WTC11 (cell line): ENCODE measurements at regions not wholly inside any gene's neighbourhood (a gene's known extent, or its start where the extent isn't known, plus 50 kb on each side); places are given as distances from the start of the nearest gene placed in this dataset.

Experiments
- ATAC-seq: fragments of 200-7000 bp; cut with Tn5 transposase; 2 replicates; pipeline ENCODE4 v1.10.0; 2021; ENCODE audit warnings: mild to moderate bottlenecking, moderate library complexity
- CTCF ChIA-PET: fragments of 300-600 bp; sonication (Branson Sonifier 250); formaldehyde crosslinking; loops from one replicate; lab custom pipeline; 2021; ENCODE audit warnings: antibody characterized with exemption; lab: Charles Lee
- POLR2A ChIA-PET: fragments of 350-600 bp; sonication (Branson Sonifier 250); formaldehyde crosslinking; loops from one replicate; lab custom pipeline; 2021; ENCODE audit warnings: antibody characterized with exemption; lab: Charles Lee
- DNase-seq: peaks from one replicate; pipeline ENCODE4 v3.0.0; 2021; ENCODE audit warnings: low spot score
- H3K27ac Mint-ChIP-seq: 2 replicates; pipeline ENCODE4 v1.8.0; 2021; ENCODE audit warnings: mixed read lengths
- H3K27me3 Mint-ChIP-seq: 2 replicates; pipeline ENCODE4 v1.8.0; 2021; ENCODE audit warnings: low read depth, mild to moderate bottlenecking, moderate library complexity, mixed read lengths
- H3K36me3 Mint-ChIP-seq: 2 replicates; pipeline ENCODE4 v1.8.0; 2021; ENCODE audit warnings: mixed read lengths
- H3K4me1 Mint-ChIP-seq: 2 replicates; pipeline ENCODE4 v1.8.0; 2022; ENCODE audit warnings: mixed read lengths
- H3K4me3 Mint-ChIP-seq: 2 replicates; pipeline ENCODE4 v1.8.0; 2021; ENCODE audit warnings: mild to moderate bottlenecking, moderate library complexity, mixed read lengths
- H3K9me3 Mint-ChIP-seq: 2 replicates; pipeline ENCODE4 v1.8.0; 2021; ENCODE audit warnings: mixed read lengths
- ARID4B ChIP-seq: sonication (generic); formaldehyde crosslinking; IDR thresholded peaks from 2 replicates; pipeline ENCODE4 v1.8.0; 2023; ENCODE audit warnings: missing genetic modification reagents, mild to moderate bottlenecking, borderline replicate concordance
- ATF3 ChIP-seq: sonication (generic); formaldehyde crosslinking; conservative IDR thresholded peaks from 2 replicates; pipeline ENCODE4 v1.8.1; 2022; ENCODE audit warnings: mild to moderate bottlenecking, missing genetic modification reagents
- E2F1 ChIP-seq: sonication (generic); formaldehyde crosslinking; IDR thresholded peaks from 2 replicates; pipeline ENCODE4 v1.8.0; 2022; ENCODE audit warnings: mild to moderate bottlenecking, missing genetic modification reagents
- EMX1 ChIP-seq: fragments of 250-450 bp; sonication (Bioruptor Pico); IDR thresholded peaks from 2 replicates; pipeline ENCODE4 v1.8.0; 2021; ENCODE audit warnings: mild to moderate bottlenecking
- ESRRA ChIP-seq: sonication (generic); formaldehyde crosslinking; IDR thresholded peaks from 2 replicates; pipeline ENCODE4 v1.8.1; 2022; ENCODE audit warnings: mild to moderate bottlenecking, missing genetic modification reagents, borderline replicate concordance
- GABPB1 ChIP-seq: sonication (generic); formaldehyde crosslinking; IDR thresholded peaks from 2 replicates; pipeline ENCODE4 v1.8.1; 2023; ENCODE audit warnings: mild to moderate bottlenecking, missing genetic modification reagents
- GRHL2 ChIP-seq: fragments of 250-450 bp; sonication (Bioruptor Pico); IDR thresholded peaks from 2 replicates; pipeline ENCODE4 v1.8.0; 2022; ENCODE audit warnings: mild to moderate bottlenecking, moderate library complexity; ENCODE audit not compliant: insufficient replicate concordance, severe bottlenecking
- HMGA2 ChIP-seq: fragments of 250-450 bp; sonication (Bioruptor Pico); IDR thresholded peaks from 2 replicates; pipeline ENCODE4 v1.4.0; 2021; ENCODE audit warnings: mild to moderate bottlenecking, moderate library complexity
- NR1H2 ChIP-seq: sonication (generic); formaldehyde crosslinking; IDR thresholded peaks from 2 replicates; pipeline ENCODE4 v1.9.0; 2021; ENCODE audit warnings: mild to moderate bottlenecking, moderate library complexity, missing genetic modification reagents
- PRRX2 ChIP-seq: fragments of 250-450 bp; sonication (Bioruptor Pico); IDR thresholded peaks from 2 replicates; pipeline ENCODE4 v1.8.0; 2021; ENCODE audit warnings: mild to moderate bottlenecking
- RORB ChIP-seq: fragments of 250-450 bp; sonication (Bioruptor Pico); IDR thresholded peaks from 2 replicates; pipeline ENCODE4 v1.9.0; 2021; ENCODE audit warnings: mild to moderate bottlenecking
- SMAD4 ChIP-seq: sonication (generic); formaldehyde crosslinking; IDR thresholded peaks from 2 replicates; pipeline ENCODE4 v1.8.0; 2022; ENCODE audit warnings: mild to moderate bottlenecking, missing genetic modification reagents
- TEAD1 ChIP-seq: sonication (generic); formaldehyde crosslinking; IDR thresholded peaks from 2 replicates; pipeline ENCODE4 v1.8.0; 2022; ENCODE audit warnings: mild to moderate bottlenecking, missing genetic modification reagents
- ZNF423 ChIP-seq: fragments of 250-450 bp; sonication (Bioruptor Pico); IDR thresholded peaks from 2 replicates; pipeline ENCODE4 v2.1.2; 2022; ENCODE audit warnings: mild to moderate bottlenecking, moderate library complexity
- ZNF532 ChIP-seq: fragments of 250-450 bp; sonication (Bioruptor Pico); IDR thresholded peaks from 2 replicates; pipeline ENCODE4 v1.9.0; 2021; ENCODE audit warnings: mild to moderate bottlenecking, borderline replicate concordance
- TF ChIP-seq, protein P1 (sequence below): fragments of 250-450 bp; sonication (Bioruptor Pico); IDR thresholded peaks from 2 replicates; pipeline ENCODE4 v1.9.0; 2021; ENCODE audit warnings: moderate library complexity, mild to moderate bottlenecking, inconsistent platforms, borderline replicate concordance
- TF ChIP-seq, protein P2 (sequence below): sonication (generic); formaldehyde crosslinking; IDR thresholded peaks from 2 replicates; pipeline ENCODE4 v1.8.1; 2022; ENCODE audit warnings: mild to moderate bottlenecking, moderate library complexity, missing genetic modification reagents
- TF ChIP-seq, protein P3 (sequence below): sonication (generic); formaldehyde crosslinking; IDR thresholded peaks from 2 replicates; pipeline ENCODE4 v1.8.0; 2022; ENCODE audit warnings: mild to moderate bottlenecking, missing genetic modification reagents
- TF ChIP-seq, protein P4 (sequence below): sonication (generic); formaldehyde crosslinking; IDR thresholded peaks from 2 replicates; pipeline ENCODE4 v1.8.1; 2023; ENCODE audit warnings: mild to moderate bottlenecking, missing genetic modification reagents, moderate library complexity
- TF ChIP-seq, protein P5 (sequence below): sonication (generic); formaldehyde crosslinking; IDR thresholded peaks from 2 replicates; pipeline ENCODE4 v1.8.0; 2022; ENCODE audit warnings: missing genetic modification reagents

GRCh38 chrX:121931567-121931966 is 884.2 kb downstream of the GLUD2 start:
- ChIA-PET CTCF (no interaction called here), POLR2A (no interaction called here)
- Mint-ChIP-seq H3K4me1 (no peaks in the 10 kb centered on the region), H3K9me3 (peaks cover 27% of the 10 kb centered on the region), H3K27ac (no peak overlapping the region), H3K4me3 (no peak overlapping the region), H3K36me3 (peaks cover 8% of the 10 kb centered on the region), H3K27me3 (no peaks in the 10 kb centered on the region)
- DNase-seq (no peak), ATAC-seq (no peak)
- TF ChIP-seq NR1H2 (CRISPR knock-in tag) (no peak), GABPB1 (CRISPR knock-in tag) (no peak), RORB (no peak), ZNF423 (CRISPR knock-in tag) (no peak), ESRRA (no peak), TEAD1 (CRISPR knock-in tag) (no peak), EMX1 (CRISPR knock-in tag) (no peak), GRHL2 (CRISPR knock-in tag) (no peak), ATF3 (CRISPR knock-in tag) (no peak), ZNF532 (CRISPR knock-in tag) (no peak), PRRX2 (CRISPR knock-in tag) (no peak), SMAD4 (CRISPR knock-in tag) (no peak), HMGA2 (CRISPR knock-in tag) (no peak), E2F1 (CRISPR knock-in tag) (no peak), ARID4B (no peak)
- TF ChIP-seq, protein P1, sequence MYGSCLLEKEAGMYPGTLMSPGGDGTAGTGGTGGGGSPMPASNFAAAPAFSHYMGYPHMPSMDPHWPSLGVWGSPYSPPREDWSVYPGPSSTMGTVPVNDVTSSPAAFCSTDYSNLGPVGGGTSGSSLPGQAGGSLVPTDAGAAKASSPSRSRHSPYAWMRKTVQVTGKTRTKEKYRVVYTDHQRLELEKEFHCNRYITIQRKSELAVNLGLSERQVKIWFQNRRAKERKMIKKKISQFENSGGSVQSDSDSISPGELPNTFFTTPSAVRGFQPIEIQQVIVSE = no peak
- TF ChIP-seq, protein P2, sequence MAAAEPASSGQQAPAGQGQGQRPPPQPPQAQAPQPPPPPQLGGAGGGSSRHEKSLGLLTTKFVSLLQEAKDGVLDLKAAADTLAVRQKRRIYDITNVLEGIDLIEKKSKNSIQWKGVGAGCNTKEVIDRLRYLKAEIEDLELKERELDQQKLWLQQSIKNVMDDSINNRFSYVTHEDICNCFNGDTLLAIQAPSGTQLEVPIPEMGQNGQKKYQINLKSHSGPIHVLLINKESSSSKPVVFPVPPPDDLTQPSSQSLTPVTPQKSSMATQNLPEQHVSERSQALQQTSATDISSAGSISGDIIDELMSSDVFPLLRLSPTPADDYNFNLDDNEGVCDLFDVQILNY (CRISPR knock-in tag) = no peak
- TF ChIP-seq, protein P3, sequence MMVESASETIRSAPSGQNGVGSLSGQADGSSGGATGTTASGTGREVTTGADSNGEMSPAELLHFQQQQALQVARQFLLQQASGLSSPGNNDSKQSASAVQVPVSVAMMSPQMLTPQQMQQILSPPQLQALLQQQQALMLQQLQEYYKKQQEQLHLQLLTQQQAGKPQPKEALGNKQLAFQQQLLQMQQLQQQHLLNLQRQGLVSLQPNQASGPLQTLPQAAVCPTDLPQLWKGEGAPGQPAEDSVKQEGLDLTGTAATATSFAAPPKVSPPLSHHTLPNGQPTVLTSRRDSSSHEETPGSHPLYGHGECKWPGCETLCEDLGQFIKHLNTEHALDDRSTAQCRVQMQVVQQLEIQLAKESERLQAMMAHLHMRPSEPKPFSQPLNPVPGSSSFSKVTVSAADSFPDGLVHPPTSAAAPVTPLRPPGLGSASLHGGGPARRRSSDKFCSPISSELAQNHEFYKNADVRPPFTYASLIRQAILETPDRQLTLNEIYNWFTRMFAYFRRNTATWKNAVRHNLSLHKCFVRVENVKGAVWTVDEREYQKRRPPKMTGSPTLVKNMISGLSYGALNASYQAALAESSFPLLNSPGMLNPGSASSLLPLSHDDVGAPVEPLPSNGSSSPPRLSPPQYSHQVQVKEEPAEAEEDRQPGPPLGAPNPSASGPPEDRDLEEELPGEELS (CRISPR knock-in tag) = no peak
- TF ChIP-seq, protein P4, sequence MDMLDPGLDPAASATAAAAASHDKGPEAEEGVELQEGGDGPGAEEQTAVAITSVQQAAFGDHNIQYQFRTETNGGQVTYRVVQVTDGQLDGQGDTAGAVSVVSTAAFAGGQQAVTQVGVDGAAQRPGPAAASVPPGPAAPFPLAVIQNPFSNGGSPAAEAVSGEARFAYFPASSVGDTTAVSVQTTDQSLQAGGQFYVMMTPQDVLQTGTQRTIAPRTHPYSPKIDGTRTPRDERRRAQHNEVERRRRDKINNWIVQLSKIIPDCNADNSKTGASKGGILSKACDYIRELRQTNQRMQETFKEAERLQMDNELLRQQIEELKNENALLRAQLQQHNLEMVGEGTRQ = no peak
- TF ChIP-seq, protein P5, sequence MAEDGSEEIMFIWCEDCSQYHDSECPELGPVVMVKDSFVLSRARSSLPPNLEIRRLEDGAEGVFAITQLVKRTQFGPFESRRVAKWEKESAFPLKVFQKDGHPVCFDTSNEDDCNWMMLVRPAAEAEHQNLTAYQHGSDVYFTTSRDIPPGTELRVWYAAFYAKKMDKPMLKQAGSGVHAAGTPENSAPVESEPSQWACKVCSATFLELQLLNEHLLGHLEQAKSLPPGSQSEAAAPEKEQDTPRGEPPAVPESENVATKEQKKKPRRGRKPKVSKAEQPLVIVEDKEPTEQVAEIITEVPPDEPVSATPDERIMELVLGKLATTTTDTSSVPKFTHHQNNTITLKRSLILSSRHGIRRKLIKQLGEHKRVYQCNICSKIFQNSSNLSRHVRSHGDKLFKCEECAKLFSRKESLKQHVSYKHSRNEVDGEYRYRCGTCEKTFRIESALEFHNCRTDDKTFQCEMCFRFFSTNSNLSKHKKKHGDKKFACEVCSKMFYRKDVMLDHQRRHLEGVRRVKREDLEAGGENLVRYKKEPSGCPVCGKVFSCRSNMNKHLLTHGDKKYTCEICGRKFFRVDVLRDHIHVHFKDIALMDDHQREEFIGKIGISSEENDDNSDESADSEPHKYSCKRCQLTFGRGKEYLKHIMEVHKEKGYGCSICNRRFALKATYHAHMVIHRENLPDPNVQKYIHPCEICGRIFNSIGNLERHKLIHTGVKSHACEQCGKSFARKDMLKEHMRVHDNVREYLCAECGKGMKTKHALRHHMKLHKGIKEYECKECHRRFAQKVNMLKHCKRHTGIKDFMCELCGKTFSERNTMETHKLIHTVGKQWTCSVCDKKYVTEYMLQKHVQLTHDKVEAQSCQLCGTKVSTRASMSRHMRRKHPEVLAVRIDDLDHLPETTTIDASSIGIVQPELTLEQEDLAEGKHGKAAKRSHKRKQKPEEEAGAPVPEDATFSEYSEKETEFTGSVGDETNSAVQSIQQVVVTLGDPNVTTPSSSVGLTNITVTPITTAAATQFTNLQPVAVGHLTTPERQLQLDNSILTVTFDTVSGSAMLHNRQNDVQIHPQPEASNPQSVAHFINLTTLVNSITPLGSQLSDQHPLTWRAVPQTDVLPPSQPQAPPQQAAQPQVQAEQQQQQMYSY (CRISPR knock-in tag) = no peak
